Hepatocyte (in vitro differentiated cells): ENCODE measurements at regions not wholly inside any gene's neighbourhood (a gene's known extent, or its start where the extent isn't known, plus 50 kb on each side); places are given as distances from the start of the nearest gene placed in this dataset.

Source experiments
- EZH2phosphoT487 ChIP-seq: fragments of 200-600 bp; sonication (generic); IDR thresholded peaks from one replicate; pipeline ENCODE4 v1.6.1; 2018; ENCODE audit warnings: antibody characterized with exemption, mild to moderate bottlenecking, low read depth, moderate library complexity; ENCODE audit not compliant: unreplicated experiment, severe bottlenecking
- TF ChIP-seq, protein P1 (sequence below): fragments of 200-600 bp; sonication (generic); IDR thresholded peaks from 2 replicates; pipeline ENCODE4 v1.5.1; 2016; ENCODE audit warnings: antibody characterized with exemption, mild to moderate bottlenecking; ENCODE audit not compliant: poor library complexity

DNA sequence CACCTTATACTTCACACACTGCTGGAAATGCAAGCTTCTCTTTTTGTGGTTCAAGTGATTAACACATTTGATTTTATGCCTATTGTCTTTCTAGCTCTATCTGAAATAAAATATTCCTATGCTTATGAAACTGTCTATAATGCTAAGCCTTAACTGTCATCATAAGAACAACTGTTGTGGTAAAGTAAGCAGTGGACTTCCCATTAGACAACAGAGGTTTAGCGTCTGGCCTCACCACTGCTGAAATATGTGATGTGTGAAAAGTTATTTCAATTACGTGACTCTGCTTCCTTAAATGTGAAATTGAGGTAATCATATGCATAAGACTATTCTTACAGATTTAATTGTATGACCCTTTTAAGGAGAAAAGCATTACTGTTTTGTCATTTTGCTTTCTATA lies 140.2 kb upstream of the LYSMD4 start:
- TF ChIP-seq, protein P1, sequence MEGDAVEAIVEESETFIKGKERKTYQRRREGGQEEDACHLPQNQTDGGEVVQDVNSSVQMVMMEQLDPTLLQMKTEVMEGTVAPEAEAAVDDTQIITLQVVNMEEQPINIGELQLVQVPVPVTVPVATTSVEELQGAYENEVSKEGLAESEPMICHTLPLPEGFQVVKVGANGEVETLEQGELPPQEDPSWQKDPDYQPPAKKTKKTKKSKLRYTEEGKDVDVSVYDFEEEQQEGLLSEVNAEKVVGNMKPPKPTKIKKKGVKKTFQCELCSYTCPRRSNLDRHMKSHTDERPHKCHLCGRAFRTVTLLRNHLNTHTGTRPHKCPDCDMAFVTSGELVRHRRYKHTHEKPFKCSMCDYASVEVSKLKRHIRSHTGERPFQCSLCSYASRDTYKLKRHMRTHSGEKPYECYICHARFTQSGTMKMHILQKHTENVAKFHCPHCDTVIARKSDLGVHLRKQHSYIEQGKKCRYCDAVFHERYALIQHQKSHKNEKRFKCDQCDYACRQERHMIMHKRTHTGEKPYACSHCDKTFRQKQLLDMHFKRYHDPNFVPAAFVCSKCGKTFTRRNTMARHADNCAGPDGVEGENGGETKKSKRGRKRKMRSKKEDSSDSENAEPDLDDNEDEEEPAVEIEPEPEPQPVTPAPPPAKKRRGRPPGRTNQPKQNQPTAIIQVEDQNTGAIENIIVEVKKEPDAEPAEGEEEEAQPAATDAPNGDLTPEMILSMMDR = no peak
- no peak for TF ChIP-seq EZH2phosphoT487
